Stimulated activated CD8-positive, alpha-beta memory T cell treated with anti-CD3 and anti-CD28 coated beads, Interleukin-15, amount 100 ng/mL, for 4 hours (primary cell): ENCODE measurements at regions not wholly inside any gene's neighbourhood (a gene's known extent, or its start where the extent isn't known, plus 50 kb on each side); places are given as distances from the start of the nearest gene placed in this dataset.

Source experiments
- DNase-seq, 2 donors: peaks; one replicate each; pipeline ENCODE4 v3.0.0-alpha.2; 2020; ENCODE audit warnings: low read depth in 2 of 2

DNA sequence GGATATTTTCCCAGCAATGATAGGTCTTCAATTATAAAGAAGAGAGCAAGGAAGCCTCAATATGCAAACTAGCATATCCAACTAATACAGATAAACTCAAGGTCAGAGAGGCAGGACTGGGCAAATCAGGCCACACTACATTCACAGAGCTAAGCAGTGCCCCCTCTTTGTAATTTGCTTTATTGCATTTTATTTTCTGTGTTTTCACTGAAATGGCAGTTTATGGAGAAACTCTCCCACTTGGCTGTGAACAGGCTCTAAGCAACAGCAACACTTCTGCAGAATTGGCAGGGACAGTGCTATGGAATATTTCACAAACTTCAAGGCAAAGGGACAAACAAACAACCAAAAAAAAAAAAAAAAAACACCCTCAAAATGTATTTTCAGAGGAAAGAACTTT, 93.4 kb upstream of the SOD1 start:
- DNase-seq: no peak

GRCh38 chr21:31564439-31564838, 95.1 kb upstream of the SOD1 start:
- DNase-seq: no peak

GRCh38 chr21:31560479-31560878, 99.0 kb upstream of the SOD1 start:
- no peak for DNase-seq

- peak; percentile 80 to 89 for DNase-seq
Observed at GRCh38 chr21:31559368-31560119, 99.9 kb upstream of the SOD1 start.

GRCh38 chr21:31558962-31559367, 100.5 kb upstream of the SOD1 start:
- peak; percentile 84 to 86 for DNase-seq

GRCh38 chr21:31558189-31558961, 101.1 kb upstream of the SOD1 start:
- DNase-seq: no peak

DNA sequence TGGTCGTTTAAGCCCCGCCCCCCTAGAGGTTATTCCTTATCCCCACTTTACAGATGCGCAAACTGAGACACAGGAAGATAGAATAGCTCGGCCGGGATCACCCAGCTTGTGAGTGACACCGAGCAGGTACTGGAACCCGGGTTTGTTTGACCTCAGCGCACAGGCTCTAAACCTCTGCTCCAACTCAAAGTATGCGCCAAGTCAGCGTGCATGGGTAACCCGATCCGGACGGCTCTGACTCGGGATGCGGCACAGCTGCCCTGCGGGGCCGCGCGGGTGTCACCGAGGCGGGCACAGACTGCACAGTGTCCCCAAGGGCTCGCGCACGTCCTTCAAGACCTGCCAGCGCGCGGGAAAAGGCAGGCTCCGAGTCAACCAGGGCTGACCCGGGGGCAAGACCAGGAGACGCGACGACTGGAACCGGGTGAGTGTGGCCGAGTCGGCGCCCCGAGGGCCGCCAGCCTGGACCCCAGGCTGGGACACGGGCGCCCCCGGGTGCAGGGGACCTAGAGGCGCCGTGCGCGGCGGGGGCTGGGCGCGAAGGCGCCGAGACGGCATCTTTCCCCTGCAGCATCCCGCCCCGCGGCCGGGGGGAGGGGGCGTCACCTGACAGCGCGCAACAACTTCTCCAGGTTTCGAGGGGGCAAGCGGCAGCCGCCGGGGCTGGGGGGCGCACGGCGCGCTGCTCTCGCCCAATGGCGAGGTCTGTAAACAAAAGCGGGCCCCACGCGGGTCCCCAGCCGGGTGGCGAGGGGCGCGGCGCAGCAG, 101.9 kb upstream of the SOD1 start:
- no peak for DNase-seq

DNA sequence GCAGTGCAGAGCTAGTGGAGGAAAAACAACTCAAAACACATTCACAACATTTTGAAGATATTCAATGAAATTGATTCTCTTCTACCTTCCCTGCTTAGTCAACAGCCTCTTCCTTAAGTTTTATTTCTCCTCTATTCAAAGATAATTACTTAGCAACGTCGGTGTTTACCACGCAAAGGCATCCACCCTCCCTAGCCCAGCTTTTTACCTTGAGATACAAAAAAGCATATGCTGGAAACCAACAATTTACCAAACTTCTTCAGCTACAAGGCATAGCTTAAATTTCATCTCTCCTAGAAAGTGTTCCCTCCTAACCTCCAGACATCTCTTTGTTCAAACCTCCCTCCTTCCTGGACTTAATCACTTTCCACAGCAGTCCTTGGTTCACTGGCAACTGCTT, 102.8 kb upstream of the SOD1 start:
- no peak for DNase-seq

DNA sequence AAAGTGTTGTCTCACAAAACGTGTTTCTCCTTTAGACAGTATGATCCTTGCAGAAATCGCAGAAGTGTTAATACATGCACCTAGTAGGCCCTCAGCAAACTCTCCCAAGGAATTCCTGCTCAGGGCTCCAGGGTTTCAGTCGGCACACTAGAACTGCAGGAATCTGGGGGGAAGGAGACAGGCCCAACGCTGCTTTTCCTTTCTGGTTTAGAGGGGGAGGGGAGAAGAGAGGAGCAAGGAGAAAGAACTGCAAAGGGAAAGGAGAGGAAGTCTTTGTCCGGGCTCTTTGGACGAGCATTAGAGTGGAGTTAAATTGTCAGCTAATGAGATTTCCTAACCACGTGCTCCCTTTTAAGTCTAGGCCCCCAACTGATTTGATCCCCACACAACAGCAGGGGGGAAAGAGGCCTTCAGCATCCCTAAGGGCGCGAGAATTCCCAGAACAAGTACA, 103.7 kb upstream of the SOD1 start:
- DNase-seq: no peak

DNA sequence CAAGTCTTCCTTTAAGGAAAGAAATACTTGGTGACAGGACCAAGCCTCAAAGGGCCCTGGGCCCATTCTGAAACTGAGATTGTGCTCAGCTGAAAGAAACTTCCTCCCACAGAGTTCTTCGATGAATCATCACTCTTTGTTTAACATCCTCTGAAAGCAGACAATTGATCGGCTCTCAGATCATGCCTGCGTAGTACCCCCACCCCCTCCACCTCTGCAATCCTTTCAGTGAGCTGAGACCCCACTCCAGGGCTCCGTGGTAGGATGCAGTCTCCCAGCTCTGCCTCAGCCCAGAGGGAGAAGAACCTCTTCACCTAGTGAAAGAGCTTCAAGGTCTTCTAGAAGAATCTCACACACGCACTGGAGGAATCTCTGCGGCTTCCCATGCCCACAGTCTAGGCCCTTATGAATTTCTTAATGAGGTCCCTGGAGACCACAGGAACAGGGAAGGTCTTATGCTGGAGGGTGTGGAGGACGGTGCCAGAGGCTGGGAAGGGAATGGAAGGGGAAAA, 104.9 kb upstream of the SOD1 start:
- DNase-seq: peak in 1 of 2 donors; percentile 15

DNA sequence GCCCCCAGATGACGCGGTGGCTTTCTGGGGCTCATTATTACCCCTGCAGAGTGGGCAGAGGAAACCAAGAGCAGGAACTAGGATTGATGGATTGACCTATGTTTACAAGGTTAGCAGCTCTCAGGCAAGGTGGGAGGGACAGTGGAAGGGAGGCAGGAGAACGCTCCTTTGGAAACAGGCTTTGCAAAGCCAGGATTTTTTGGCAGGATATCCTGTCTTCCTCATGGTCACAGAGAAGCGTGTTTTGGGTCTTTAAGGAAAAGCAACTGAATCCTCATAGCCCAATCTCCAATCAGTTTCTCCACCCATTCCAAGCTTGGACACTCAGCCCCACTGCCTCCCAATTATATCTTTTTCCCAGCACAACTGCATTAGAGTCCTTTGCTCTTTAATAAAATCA, 105.6 kb upstream of the SOD1 start:
- no peak for DNase-seq

- no peak for DNase-seq
Observed at GRCh38 chr21:31553461-31553860, 106.0 kb upstream of the SOD1 start.

DNA sequence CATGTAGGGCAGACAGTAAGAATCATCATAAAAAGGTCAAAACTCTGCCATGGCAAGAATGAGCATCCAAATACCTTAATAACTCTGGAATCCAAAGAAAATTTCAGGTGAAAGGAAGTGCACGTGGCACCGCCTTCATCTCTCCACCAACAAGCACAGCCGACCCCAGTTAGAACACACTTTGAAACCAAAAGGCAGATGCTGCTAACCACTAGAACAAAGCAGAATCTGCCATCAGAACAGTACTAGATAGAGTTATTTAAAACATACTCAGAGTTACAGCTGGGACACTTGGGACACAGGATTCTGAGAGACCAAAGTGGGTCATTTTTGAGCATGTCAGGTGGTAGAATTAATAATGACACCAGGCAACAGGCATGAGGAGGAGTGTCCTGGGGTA, 106.7 kb upstream of the SOD1 start:
- no peak for DNase-seq

DNA sequence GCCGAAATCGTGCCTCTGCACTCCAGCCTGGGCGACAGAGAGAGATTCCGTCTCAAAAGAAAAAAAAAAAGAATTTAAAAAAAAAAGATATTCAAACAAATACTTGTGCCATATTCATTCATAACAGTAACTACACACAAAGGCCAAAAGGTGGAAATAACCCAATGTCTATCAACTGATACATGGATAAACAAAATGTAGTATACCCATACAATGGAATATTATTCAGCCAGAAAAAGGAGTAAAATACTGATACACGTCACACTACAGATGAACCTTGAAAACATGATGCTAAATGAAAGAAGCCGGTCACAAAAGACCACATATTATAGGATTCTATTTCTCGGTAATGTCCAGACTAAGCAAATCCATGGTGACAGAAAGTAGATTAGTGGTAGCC, 109.4 kb upstream of the SOD1 start:
- no peak for DNase-seq

- DNase-seq: no peak
Observed at GRCh38 chr21:31548688-31549087, 110.8 kb upstream of the SOD1 start.

DNA sequence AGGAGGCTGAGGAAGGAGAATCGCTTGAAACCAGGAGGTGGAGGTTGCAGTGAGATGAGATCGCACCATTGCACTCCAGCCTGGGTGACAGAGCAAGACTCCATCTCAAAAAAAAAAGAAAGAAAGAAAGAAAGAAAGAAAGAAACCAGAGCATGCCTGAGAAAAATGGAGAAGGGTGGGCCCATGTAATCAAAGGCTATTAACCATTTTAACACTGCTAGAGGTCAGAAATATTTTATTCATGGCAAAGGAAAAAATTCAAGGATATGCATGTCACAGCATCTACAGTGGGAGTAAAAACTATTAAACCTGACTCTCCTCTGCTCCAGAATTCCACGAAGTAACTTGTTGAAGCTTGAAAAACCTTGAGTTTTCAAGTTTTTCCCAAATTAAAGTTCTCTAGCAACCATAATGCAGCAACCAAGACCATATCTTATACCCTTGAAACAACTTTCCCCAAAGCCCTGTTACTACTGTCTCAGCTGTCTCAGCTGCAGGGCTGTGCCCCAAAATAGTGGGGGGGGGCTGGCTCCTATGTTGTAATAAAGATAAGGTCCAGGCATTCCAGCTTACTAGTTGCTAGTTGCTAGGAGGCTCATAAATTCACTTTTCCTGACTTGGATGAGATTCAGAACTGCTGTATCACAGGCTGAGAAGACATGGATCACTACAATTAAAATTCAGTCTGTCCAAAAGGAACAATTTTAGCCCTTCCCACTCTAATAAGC, 112.9 kb upstream of the SOD1 start:
- no peak for DNase-seq

GRCh38 chr21:31545036-31545435, 114.5 kb upstream of the SOD1 start:
- no peak for DNase-seq

DNA sequence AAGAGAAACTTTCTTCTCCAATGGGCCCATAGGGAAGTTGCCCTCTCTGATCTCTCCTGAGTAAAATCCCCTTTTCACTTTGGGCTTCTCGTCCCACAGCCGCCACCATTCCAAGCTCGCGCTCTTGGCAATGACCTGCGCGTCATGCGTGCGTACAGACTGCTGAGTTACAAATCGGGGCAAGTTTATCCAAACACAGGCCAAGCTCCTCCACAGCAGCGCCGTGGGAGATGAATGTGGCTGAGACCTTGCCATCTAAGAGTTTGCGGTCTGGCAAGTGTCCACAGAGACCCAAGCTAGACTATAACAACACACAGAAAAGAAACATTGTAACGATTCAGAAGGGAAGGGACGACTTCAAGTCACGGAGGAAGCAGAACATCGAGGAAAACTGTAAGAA, 116.3 kb upstream of the SOD1 start:
- no peak for DNase-seq

DNA sequence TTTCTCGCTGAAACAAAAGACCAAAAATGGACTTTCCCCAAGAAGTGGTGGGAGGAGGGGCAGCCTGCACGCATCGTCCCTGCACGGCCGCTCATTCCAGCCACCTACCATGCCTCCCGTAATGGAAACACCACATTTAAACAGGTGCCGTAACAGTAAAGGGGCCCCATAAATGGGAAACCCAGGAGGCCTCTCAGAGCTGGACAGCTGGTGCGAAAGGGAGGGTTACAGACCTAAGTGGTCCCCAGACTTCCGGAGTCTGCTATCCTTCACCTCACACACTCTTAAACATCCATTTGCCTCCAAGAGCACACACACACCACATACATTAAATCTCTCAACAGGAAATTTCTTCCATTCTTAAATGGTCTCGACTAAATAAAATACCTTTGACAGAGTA, 120.7 kb upstream of the SOD1 start:
- no peak for DNase-seq

- DNase-seq: no peak
Observed at GRCh38 chr21:31537872-31538576, 121.5 kb upstream of the SOD1 start.

- DNase-seq: no peak
Observed at GRCh38 chr21:31536138-31536537, 123.4 kb upstream of the SOD1 start.
